Neural cell (in vitro differentiated cells): ENCODE measurements at regions not wholly inside any gene's neighbourhood (a gene's known extent, or its start where the extent isn't known, plus 50 kb on each side); places are given as distances from the start of the nearest gene placed in this dataset.
A peak's percentile ranks its signal among the peaks of the same experiment; 100 is the strongest.

ENCODE experiments used
- H2AFZ ChIP-seq: fragments of 200-600, 300-800 bp; sonication (generic), shearing (Covaris generic); 2 replicates; pipeline ENCODE4 v1.6.0; 2014; ENCODE audit warnings: low read depth, mild to moderate bottlenecking, antibody characterized with exemption, low read length, moderate library complexity
- H3F3A ChIP-seq: fragments of 200-600 bp; shearing (Covaris generic); 2 replicates; pipeline ENCODE4 v1.6.1; 2016; ENCODE audit warnings: mild to moderate bottlenecking, moderate library complexity, mixed read lengths, antibody characterized with exemption, low read length; ENCODE audit not compliant: insufficient read depth, poor library complexity, severe bottlenecking
- H3K27ac ChIP-seq: fragments of 200-600, 300-800 bp; sonication (generic), shearing (Covaris generic); 2 replicates; pipeline ENCODE4 v1.5.1; 2014; ENCODE audit warnings: mild to moderate bottlenecking, low read length, moderate library complexity
- H3K27me3 ChIP-seq: fragments of 300-800, 200-600 bp; sonication (generic), shearing (Covaris generic); 2 replicates; pipeline ENCODE4 v1.6.0; 2014; ENCODE audit warnings: mild to moderate bottlenecking, low read depth, low read length, moderate library complexity; ENCODE audit not compliant: insufficient read depth
- H3K36me3 ChIP-seq: fragments of 300-800, 200-600 bp; sonication (generic), shearing (Covaris generic); 2 replicates; pipeline ENCODE4 v1.5.1; 2014; ENCODE audit warnings: mild to moderate bottlenecking, antibody characterized with exemption, low read length, moderate library complexity; ENCODE audit not compliant: insufficient read depth
- H3K4me2 ChIP-seq: fragments of 300-800, 200-600 bp; sonication (generic), shearing (Covaris generic); 2 replicates; pipeline ENCODE4 v1.6.0; 2014; ENCODE audit warnings: mild to moderate bottlenecking, low read length
- H3K4me3 ChIP-seq: fragments of 300-800, 200-600 bp; sonication (generic), shearing (Covaris generic); 2 replicates; pipeline ENCODE4 v1.5.1; 2014; ENCODE audit warnings: mild to moderate bottlenecking, low read length, moderate library complexity
- H3K79me2 ChIP-seq: fragments of 200-600 bp; shearing (Covaris generic); replicated peaks from 2 replicates; pipeline ENCODE4 v1.6.0; 2014; ENCODE audit warnings: mild to moderate bottlenecking, low read length, moderate library complexity; ENCODE audit not compliant: insufficient read depth
- H3K9ac ChIP-seq: fragments of 300-800, 200-600 bp; sonication (generic), shearing (Covaris generic); 2 replicates; pipeline ENCODE4 v1.6.1; 2016; ENCODE audit warnings: mild to moderate bottlenecking, low read length, mixed read lengths
- H3K9me2 ChIP-seq: fragments of 200-600 bp; shearing (Covaris generic); 2 replicates; pipeline ENCODE4 v1.6.1; 2016; ENCODE audit warnings: mild to moderate bottlenecking, low read length, mixed read lengths; ENCODE audit not compliant: insufficient read depth
- H3K9me3 ChIP-seq: fragments of 200-600, 300-800 bp; sonication (generic), shearing (Covaris generic); 2 replicates; pipeline ENCODE4 v1.6.1; 2016; ENCODE audit warnings: mild to moderate bottlenecking, mixed run types, low read length, moderate library complexity, mixed read lengths
- H4K20me1 ChIP-seq: fragments of 200-600 bp; shearing (Covaris generic); 2 replicates; pipeline ENCODE4 v1.6.1; 2016; ENCODE audit warnings: mild to moderate bottlenecking, mixed run types; ENCODE audit not compliant: insufficient read depth
- CTCF ChIP-seq: fragments of 450-650 bp; IDR thresholded peaks from 2 replicates; pipeline ENCODE4 v1.5.1; 2014; ENCODE audit warnings: antibody characterized with exemption, mild to moderate bottlenecking, moderate library complexity; ENCODE audit not compliant: poor library complexity, severe bottlenecking
- EP300 ChIP-seq: fragments of 450-650 bp; conservative IDR thresholded peaks from 2 replicates; pipeline ENCODE4 v1.6.1; 2014; ENCODE audit warnings: antibody characterized with exemption, mild to moderate bottlenecking, moderate library complexity; ENCODE audit not compliant: poor library complexity, severe bottlenecking
- EZH2 ChIP-seq: fragments of 200-600, 300-800 bp; shearing (Covaris generic), sonication (generic); IDR thresholded peaks from 2 replicates; pipeline ENCODE4 v1.6.1; 2014; ENCODE audit warnings: antibody characterized with exemption, low read length, borderline replicate concordance, mild to moderate bottlenecking; ENCODE audit not compliant: insufficient read depth, poor library complexity, severe bottlenecking
- MXI1 ChIP-seq: fragments of 450-650 bp; conservative IDR thresholded peaks from 2 replicates; pipeline ENCODE4 v1.6.1; 2014; ENCODE audit warnings: antibody characterized with exemption, mild to moderate bottlenecking; ENCODE audit not compliant: poor library complexity, severe bottlenecking
- POLR2AphosphoS5 ChIP-seq: IDR thresholded peaks from 2 replicates; pipeline ENCODE4 v1.6.1; 2012
- RAD21 ChIP-seq: fragments of 450-650 bp; conservative IDR thresholded peaks from 2 replicates; pipeline ENCODE4 v1.6.1; 2014; ENCODE audit warnings: antibody characterized with exemption, mild to moderate bottlenecking, moderate library complexity
- SMC3 ChIP-seq: fragments of 450-650 bp; conservative IDR thresholded peaks from 2 replicates; pipeline ENCODE4 v1.6.1; 2014; ENCODE audit warnings: antibody characterized with exemption, mild to moderate bottlenecking, moderate library complexity; ENCODE audit not compliant: poor library complexity
- TAF1 ChIP-seq: IDR thresholded peaks from 2 replicates; pipeline ENCODE4 v1.6.1; 2012; ENCODE audit warnings: low read depth
- TF ChIP-seq, protein P1 (sequence below): IDR thresholded peaks from 2 replicates; pipeline ENCODE4 v1.6.1; 2012; ENCODE audit warnings: borderline replicate concordance

DNA sequence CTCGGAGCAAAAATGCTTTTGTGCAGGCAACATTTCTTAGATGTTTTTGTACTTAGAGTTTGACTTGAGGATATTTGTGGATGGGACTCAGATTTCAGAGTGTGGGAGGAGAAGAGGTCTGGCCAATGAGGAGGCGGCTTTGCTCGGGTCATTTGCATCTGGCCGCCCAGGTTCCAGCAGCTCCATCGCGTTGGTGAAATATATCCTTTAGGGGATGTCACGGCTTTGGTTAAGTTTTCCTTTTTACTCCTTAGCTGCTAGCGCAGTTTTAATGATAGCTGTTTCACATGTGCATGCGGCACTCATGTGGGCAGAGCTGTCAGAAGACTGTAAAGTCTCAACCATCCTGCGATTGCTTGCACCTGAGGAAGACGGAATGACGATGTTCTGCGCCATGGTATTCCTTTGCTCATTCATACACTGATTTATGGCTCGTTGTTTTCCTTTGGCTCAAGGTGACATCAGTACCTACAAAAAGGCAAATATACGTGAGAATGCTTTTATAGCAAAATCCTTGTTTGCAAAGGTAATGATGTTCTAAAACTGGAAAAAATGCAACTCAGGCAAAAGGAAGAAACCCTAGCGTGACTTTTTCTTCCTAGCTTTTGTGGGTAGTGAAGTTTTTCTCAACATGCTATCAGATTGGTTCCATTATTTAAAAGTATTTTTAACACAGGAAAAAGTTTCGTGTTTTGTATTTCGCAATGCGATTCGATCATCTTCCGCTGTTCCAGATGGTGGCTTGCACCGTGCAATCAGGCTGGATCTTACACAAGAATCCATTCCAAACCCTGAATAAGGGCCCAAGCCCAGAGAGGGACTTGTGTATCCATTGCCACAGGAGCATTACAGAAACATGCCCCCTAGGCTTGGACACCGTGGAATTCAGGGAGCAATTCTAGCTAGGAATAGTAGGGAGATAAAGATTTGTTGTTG lies 70.5 kb upstream of the ZNF516 start:
- Histone ChIP-seq H3K27me3 (no peaks in the 10 kb centered on the region), H3K9me2 (no peaks in the 10 kb centered on the region), H3F3A (no peaks in the 10 kb centered on the region), H3K79me2 (no peaks in the 10 kb centered on the region), H3K4me3 (peak overlapping the region; percentile 1), H2AFZ (no peak overlapping the region), H3K9me3 (no peaks in the 10 kb centered on the region), H3K27ac (no peak overlapping the region), H4K20me1 (no peaks in the 10 kb centered on the region), H3K36me3 (no peaks in the 10 kb centered on the region), H3K4me2 (no peak overlapping the region), H3K9ac (no peak overlapping the region)
- no peak for TF ChIP-seq CTCF
- TF ChIP-seq RAD21 = no peak
- TF ChIP-seq MXI1 = peak; percentile 59

- Histone ChIP-seq H4K20me1 (no peaks in the 10 kb centered on the region), H3K27me3 (no peaks in the 10 kb centered on the region), H3F3A (no peaks in the 10 kb centered on the region), H3K79me2 (no peaks in the 10 kb centered on the region), H3K27ac (no peak overlapping the region), H3K4me2 (no peak overlapping the region), H3K9me2 (no peaks in the 10 kb centered on the region), H3K36me3 (no peaks in the 10 kb centered on the region), H3K4me3 (no peak overlapping the region), H3K9ac (no peak overlapping the region), H3K9me3 (no peaks in the 10 kb centered on the region), H2AFZ (no peak overlapping the region)
- TF ChIP-seq, protein P1, sequence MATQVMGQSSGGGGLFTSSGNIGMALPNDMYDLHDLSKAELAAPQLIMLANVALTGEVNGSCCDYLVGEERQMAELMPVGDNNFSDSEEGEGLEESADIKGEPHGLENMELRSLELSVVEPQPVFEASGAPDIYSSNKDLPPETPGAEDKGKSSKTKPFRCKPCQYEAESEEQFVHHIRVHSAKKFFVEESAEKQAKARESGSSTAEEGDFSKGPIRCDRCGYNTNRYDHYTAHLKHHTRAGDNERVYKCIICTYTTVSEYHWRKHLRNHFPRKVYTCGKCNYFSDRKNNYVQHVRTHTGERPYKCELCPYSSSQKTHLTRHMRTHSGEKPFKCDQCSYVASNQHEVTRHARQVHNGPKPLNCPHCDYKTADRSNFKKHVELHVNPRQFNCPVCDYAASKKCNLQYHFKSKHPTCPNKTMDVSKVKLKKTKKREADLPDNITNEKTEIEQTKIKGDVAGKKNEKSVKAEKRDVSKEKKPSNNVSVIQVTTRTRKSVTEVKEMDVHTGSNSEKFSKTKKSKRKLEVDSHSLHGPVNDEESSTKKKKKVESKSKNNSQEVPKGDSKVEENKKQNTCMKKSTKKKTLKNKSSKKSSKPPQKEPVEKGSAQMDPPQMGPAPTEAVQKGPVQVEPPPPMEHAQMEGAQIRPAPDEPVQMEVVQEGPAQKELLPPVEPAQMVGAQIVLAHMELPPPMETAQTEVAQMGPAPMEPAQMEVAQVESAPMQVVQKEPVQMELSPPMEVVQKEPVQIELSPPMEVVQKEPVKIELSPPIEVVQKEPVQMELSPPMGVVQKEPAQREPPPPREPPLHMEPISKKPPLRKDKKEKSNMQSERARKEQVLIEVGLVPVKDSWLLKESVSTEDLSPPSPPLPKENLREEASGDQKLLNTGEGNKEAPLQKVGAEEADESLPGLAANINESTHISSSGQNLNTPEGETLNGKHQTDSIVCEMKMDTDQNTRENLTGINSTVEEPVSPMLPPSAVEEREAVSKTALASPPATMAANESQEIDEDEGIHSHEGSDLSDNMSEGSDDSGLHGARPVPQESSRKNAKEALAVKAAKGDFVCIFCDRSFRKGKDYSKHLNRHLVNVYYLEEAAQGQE = no peak
- TF ChIP-seq MXI1 = no peak
- no peak for TF ChIP-seq RAD21
- TF ChIP-seq CTCF = no peak
- no peak for TF ChIP-seq TAF1
- no peak for TF ChIP-seq SMC3
- no peak for TF ChIP-seq EZH2
- TF ChIP-seq EP300 = no peak
- TF ChIP-seq POLR2AphosphoS5 = no peak
Measured at GRCh38 chr18:76564655-76565237, 69.7 kb upstream of the ZNF516 start.
